ENCODE measurements at regions not wholly inside any gene's neighbourhood (a gene's known extent, or its start where the extent isn't known, plus 50 kb on each side); places are given as distances from the start of the nearest gene placed in this dataset.

DNA sequence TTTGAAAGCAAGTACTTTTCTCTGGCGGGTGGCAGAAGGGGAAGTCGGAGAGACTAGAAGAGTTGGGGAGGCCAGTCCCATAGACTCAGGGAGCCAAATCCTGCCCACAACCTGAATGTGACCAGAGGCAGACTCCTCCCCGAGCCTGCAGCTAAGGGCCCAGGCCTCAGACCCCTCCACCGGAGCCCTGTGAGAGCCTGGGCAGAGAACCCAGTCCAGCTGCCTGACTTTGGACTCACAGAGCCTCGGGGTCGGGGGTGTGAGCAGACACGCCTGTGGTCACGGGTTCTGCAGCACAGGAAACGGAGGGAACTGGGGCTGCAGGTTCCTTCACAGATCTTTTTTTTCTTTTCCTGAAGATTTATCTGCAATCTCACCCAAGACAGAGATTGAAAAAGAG lies 312.3 kb downstream of the CTTN start:
- Histone ChIP-seq H3K9me2 (no peaks in the 10 kb centered on the region), H3K79me2 (ENCODE audit: insufficient read depth) (no peaks in the 10 kb centered on the region), H3K27me3 (ENCODE audit: insufficient read depth) (no peaks in the 10 kb centered on the region), H3K9me3 (no peaks in the 10 kb centered on the region), H3K36me3 (replicated peaks in 1 of 2; ENCODE audit: control insufficient read depth in 1 of 2, insufficient read depth in 2 of 2, low read length in 1 of 2) (no peaks in the 10 kb centered on the region), H3K9ac (no peak overlapping the region), H3K4me1 (ENCODE audit: control insufficient read depth in 1 of 2, insufficient read depth in 2 of 2, low read depth in 1 of 2, low read length in 1 of 2) (peaks cover 0 to 11% of the 10 kb centered on the region in 2 experiments; a peak in 1 of 4 replicates), H3F3A (replicated peaks; ENCODE audit: insufficient read depth) (no peaks in the 10 kb centered on the region), H4K20me1 (ENCODE audit: insufficient read depth) (no peaks in the 10 kb centered on the region), H3K4me3 (ENCODE audit: low read depth in 2 of 2, low read length in 1 of 2) (no peak overlapping the region), H2AFZ (ENCODE audit: low read depth) (no peak overlapping the region), H3K4me2 (no peak overlapping the region), H3K27ac (ENCODE audit: low read depth in 2 of 2, low read length in 1 of 2) (no peak overlapping the region)
- DNase-seq = no peak
- TF ChIP-seq, protein P1, sequence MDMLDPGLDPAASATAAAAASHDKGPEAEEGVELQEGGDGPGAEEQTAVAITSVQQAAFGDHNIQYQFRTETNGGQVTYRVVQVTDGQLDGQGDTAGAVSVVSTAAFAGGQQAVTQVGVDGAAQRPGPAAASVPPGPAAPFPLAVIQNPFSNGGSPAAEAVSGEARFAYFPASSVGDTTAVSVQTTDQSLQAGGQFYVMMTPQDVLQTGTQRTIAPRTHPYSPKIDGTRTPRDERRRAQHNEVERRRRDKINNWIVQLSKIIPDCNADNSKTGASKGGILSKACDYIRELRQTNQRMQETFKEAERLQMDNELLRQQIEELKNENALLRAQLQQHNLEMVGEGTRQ (IDR thresholded peaks at IDR 0.05; ENCODE audit: borderline replicate concordance, low read depth, low read length) = no peak
- no peak for TF ChIP-seq GATA2 (CRISPR knock-in tag; IDR thresholded peaks at IDR 0.05)
- no peak for TF ChIP-seq FOXJ3 (CRISPR knock-in tag; IDR thresholded peaks at IDR 0.05)
- TF ChIP-seq TCF12 (IDR thresholded peaks at IDR 0.05) = no peak
- TF ChIP-seq, protein P2, sequence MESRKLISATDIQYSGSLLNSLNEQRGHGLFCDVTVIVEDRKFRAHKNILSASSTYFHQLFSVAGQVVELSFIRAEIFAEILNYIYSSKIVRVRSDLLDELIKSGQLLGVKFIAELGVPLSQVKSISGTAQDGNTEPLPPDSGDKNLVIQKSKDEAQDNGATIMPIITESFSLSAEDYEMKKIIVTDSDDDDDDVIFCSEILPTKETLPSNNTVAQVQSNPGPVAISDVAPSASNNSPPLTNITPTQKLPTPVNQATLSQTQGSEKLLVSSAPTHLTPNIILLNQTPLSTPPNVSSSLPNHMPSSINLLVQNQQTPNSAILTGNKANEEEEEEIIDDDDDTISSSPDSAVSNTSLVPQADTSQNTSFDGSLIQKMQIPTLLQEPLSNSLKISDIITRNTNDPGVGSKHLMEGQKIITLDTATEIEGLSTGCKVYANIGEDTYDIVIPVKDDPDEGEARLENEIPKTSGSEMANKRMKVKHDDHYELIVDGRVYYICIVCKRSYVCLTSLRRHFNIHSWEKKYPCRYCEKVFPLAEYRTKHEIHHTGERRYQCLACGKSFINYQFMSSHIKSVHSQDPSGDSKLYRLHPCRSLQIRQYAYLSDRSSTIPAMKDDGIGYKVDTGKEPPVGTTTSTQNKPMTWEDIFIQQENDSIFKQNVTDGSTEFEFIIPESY (IDR thresholded peaks at IDR 0.05; ENCODE audit: borderline replicate concordance, low read depth) = no peak
- no peak for TF ChIP-seq MXI1 (IDR thresholded peaks at IDR 0.05; ENCODE audit: low read depth, low read length)
- TF ChIP-seq, protein P3, sequence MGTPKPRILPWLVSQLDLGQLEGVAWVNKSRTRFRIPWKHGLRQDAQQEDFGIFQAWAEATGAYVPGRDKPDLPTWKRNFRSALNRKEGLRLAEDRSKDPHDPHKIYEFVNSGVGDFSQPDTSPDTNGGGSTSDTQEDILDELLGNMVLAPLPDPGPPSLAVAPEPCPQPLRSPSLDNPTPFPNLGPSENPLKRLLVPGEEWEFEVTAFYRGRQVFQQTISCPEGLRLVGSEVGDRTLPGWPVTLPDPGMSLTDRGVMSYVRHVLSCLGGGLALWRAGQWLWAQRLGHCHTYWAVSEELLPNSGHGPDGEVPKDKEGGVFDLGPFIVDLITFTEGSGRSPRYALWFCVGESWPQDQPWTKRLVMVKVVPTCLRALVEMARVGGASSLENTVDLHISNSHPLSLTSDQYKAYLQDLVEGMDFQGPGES (IDR thresholded peaks at IDR 0.05; ENCODE audit: low read depth, low read length) = no peak
- no peak for TF ChIP-seq TEAD4 (IDR thresholded peaks at IDR 0.05; ENCODE audit: borderline replicate concordance, insufficient read depth)
- TF ChIP-seq EP300 (IDR thresholded peaks at IDR 0.05; ENCODE audit: borderline replicate concordance in 1 of 2, low read depth in 1 of 2, low read length in 1 of 2) = no peak
- no peak for TF ChIP-seq JUND (IDR thresholded peaks at IDR 0.05)
- TF ChIP-seq ELF1 (IDR thresholded peaks at IDR 0.05) = no peak
- WGBS (ENCODE audit: low lambda C conversion rate) = 33% methylated on average over 9 of the region's 9 CpGs
- ChIA-PET POLR2A (no interaction called here), CTCF (no interaction called here)

DNA sequence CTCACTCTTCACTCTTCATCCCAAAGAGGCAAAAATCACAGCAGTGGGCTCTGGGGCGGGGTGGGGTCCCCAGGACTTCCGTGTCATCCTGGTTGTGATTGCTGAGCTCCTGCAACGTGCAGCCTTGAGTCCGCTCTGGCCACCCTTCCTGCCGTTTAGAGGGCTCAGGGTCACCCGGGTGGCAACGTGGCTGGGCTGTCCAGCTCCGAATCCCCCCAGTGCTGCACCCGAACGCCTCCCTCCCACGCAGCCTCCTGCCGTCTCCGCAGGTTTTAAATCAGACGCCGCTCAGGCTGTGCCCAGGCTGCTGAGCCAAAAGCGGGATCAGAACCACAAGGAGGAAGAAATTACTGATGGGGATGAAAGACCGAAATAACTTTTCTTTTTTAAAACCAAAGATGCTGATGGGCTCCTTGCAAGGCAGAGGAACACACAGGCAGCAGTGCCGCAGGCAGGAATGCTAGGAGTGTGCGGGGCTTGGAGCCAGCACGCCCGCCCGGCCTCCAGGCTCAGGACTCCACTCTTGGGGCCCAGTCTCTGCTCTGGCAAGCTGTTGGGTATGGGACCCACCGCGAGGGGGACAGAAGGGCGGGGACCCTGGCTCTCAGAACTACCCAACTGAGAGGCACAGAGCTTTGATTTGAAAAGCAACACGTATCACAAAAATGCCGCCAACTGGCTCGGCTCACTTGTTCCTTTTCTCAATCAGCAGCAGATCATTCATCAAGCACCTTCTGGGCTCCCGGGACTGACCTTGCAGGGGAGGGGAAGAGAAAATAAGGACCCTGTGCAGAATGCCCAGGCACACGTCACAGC lies 313.0 kb downstream of the CTTN start:
- Histone ChIP-seq H3K4me1 (ENCODE audit: control insufficient read depth in 1 of 2, insufficient read depth in 2 of 2, low read depth in 1 of 2, low read length in 1 of 2) (peaks cover 0 to 11% of the 10 kb centered on the region in 2 experiments; a peak in 1 of 4 replicates), H4K20me1 (ENCODE audit: insufficient read depth) (no peaks in the 10 kb centered on the region), H3K9ac (no peak overlapping the region), H2AFZ (ENCODE audit: low read depth) (no peak overlapping the region), H3K36me3 (replicated peaks in 1 of 2; ENCODE audit: control insufficient read depth in 1 of 2, insufficient read depth in 2 of 2, low read length in 1 of 2) (no peaks in the 10 kb centered on the region), H3K79me2 (ENCODE audit: insufficient read depth) (no peaks in the 10 kb centered on the region), H3K9me3 (no peaks in the 10 kb centered on the region), H3K27ac (ENCODE audit: low read depth in 2 of 2, low read length in 1 of 2) (no peak overlapping the region), H3F3A (replicated peaks; ENCODE audit: insufficient read depth) (no peaks in the 10 kb centered on the region), H3K4me2 (no peak overlapping the region), H3K9me2 (no peaks in the 10 kb centered on the region), H3K4me3 (ENCODE audit: low read depth in 2 of 2, low read length in 1 of 2) (no peak overlapping the region), H3K27me3 (ENCODE audit: insufficient read depth) (no peaks in the 10 kb centered on the region)
- POLR2A ChIA-PET = no interaction called here
- DNase-seq = no peak
- WGBS (ENCODE audit: low lambda C conversion rate) = 63% methylated on average over 20 of the region's 30 CpGs
- CTCF ChIA-PET = no interaction called here
- TF ChIP-seq, protein P2 (IDR thresholded peaks at IDR 0.05; ENCODE audit: borderline replicate concordance, low read depth) = no peak
- TF ChIP-seq NRF1 (IDR thresholded peaks at IDR 0.05; ENCODE audit: low read depth, low read length) = no peak
- no peak for TF ChIP-seq RFX5 (IDR thresholded peaks at IDR 0.05; ENCODE audit: low read length)
- no peak for TF ChIP-seq EZH2phosphoT487 (IDR thresholded peaks at IDR 0.05; ENCODE audit: borderline replicate concordance, low read depth)
- TF ChIP-seq, protein P4, sequence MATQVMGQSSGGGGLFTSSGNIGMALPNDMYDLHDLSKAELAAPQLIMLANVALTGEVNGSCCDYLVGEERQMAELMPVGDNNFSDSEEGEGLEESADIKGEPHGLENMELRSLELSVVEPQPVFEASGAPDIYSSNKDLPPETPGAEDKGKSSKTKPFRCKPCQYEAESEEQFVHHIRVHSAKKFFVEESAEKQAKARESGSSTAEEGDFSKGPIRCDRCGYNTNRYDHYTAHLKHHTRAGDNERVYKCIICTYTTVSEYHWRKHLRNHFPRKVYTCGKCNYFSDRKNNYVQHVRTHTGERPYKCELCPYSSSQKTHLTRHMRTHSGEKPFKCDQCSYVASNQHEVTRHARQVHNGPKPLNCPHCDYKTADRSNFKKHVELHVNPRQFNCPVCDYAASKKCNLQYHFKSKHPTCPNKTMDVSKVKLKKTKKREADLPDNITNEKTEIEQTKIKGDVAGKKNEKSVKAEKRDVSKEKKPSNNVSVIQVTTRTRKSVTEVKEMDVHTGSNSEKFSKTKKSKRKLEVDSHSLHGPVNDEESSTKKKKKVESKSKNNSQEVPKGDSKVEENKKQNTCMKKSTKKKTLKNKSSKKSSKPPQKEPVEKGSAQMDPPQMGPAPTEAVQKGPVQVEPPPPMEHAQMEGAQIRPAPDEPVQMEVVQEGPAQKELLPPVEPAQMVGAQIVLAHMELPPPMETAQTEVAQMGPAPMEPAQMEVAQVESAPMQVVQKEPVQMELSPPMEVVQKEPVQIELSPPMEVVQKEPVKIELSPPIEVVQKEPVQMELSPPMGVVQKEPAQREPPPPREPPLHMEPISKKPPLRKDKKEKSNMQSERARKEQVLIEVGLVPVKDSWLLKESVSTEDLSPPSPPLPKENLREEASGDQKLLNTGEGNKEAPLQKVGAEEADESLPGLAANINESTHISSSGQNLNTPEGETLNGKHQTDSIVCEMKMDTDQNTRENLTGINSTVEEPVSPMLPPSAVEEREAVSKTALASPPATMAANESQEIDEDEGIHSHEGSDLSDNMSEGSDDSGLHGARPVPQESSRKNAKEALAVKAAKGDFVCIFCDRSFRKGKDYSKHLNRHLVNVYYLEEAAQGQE (IDR thresholded peaks at IDR 0.05; ENCODE audit: low read depth, low read length) = no peak
- TF ChIP-seq FOXJ3 (CRISPR knock-in tag; IDR thresholded peaks at IDR 0.05) = no peak
- TF ChIP-seq RCOR1 (IDR thresholded peaks at IDR 0.05; ENCODE audit: low read length) = no peak
- TF ChIP-seq MEF2A (IDR thresholded peaks at IDR 0.05; ENCODE audit: borderline replicate concordance, low read depth) = no peak

Data from SK-N-SH (cell line).